ENCODE measurements at regions not wholly inside any gene's neighbourhood (a gene's known extent, or its start where the extent isn't known, plus 50 kb on each side); places are given as distances from the start of the nearest gene placed in this dataset.

GRCh38 chr1:189805735-189806134 lies 671.9 kb downstream of the BRINP3 start:
- no peak for TF ChIP-seq CTCF (conservative IDR thresholded peaks at IDR 0.05; ENCODE audit: low read length)
- TF ChIP-seq EZH2phosphoT487 (IDR thresholded peaks at IDR 0.05; ENCODE audit: borderline replicate concordance, low read depth, low read length), result no peak

All from OCI-LY7 (cell line).